Epithelial cell of esophagus (primary cell): ENCODE measurements at regions not wholly inside any gene's neighbourhood (a gene's known extent, or its start where the extent isn't known, plus 50 kb on each side); places are given as distances from the start of the nearest gene placed in this dataset.
"Not testable (repeated sequence)": the region's sequence is repeated elsewhere in the genome, so short reads cannot be mapped to it uniquely, and the experiment has no call there.

Experiments used
- DNase-seq: peaks from one replicate; pipeline ENCODE4 v3.0.0; 2010; ENCODE audit warnings: low read depth
- H3K4me3 ChIP-seq: 2 replicates; pipeline ENCODE4 v1.5.1; 2011; ENCODE audit warnings: mild to moderate bottlenecking, low read length, control low read depth
- TF ChIP-seq, protein P1 (sequence below): IDR thresholded peaks from 2 replicates; pipeline ENCODE4 v1.5.1; 2011; ENCODE audit warnings: low read depth, mild to moderate bottlenecking, low read length, control low read depth, inconsistent platforms; ENCODE audit not compliant: insufficient read depth; ENCODE audit errors: missing control alignments

DNA sequence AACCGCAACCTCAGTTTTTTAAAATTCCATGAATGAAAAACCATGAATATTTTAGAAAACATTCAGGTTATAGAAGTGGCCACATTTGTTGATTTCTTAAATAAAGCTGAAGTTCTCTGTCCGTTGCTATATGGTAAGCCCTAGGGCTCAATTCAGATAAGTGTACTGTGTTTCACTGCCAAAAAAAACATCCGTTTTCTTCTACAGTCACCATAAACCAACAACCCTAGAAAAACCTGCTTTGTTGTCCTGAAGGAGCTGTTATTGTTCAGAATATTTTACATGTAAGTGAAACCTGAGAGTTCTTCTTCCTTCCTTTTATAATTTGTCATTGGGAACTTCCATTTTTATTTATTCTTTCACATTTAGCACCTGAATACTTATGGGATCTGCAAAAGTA, 274.1 kb downstream of the TFAP2A start:
- peak; percentile 92 for DNase-seq
- no peak overlapping the region for H3K4me3 ChIP-seq
- TF ChIP-seq, protein P1, sequence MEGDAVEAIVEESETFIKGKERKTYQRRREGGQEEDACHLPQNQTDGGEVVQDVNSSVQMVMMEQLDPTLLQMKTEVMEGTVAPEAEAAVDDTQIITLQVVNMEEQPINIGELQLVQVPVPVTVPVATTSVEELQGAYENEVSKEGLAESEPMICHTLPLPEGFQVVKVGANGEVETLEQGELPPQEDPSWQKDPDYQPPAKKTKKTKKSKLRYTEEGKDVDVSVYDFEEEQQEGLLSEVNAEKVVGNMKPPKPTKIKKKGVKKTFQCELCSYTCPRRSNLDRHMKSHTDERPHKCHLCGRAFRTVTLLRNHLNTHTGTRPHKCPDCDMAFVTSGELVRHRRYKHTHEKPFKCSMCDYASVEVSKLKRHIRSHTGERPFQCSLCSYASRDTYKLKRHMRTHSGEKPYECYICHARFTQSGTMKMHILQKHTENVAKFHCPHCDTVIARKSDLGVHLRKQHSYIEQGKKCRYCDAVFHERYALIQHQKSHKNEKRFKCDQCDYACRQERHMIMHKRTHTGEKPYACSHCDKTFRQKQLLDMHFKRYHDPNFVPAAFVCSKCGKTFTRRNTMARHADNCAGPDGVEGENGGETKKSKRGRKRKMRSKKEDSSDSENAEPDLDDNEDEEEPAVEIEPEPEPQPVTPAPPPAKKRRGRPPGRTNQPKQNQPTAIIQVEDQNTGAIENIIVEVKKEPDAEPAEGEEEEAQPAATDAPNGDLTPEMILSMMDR: no peak

DNA sequence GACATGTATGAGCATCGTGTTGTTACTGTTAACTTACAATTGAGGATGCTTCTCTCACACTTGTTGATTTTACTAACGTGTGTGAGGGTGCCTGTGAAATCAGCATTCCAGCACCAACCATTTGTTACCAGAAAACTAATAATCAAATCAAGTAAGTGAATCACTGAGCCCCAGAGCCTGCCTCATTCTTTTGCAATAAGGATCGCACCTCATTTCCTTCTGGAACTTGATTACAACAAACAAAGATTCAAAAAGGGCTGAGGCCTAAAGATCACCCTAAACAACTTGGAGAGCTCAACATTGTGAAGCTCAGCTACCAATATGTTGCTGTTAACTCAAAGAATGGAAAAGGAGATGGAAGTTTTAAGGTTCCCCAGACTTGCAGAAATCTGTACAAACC, 274.7 kb downstream of the TFAP2A start:
- peak; percentile 79 for DNase-seq
- H3K4me3 ChIP-seq: no peak overlapping the region
- TF ChIP-seq, protein P1: no peak

DNA sequence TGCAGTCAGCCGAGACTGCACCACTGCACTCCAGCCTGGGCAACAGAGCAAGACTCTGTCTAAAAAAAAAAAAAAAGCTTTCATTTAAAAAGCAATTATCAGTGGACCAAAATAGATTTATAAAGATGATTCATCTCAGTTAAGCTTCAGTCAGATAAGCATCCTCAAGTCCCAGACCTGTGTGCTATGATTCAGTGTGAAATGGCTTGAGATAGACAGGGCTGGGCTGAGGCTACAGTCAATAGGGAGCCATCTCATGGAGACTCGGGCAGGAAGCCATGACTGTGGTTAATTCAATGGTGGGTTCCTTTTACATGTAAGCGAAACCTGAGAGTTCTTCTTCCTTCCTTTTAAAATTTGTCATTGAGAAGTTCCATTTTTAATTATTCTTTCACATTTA, 276.0 kb downstream of the TFAP2A start:
- TF ChIP-seq, protein P1: no peak
- no peak overlapping the region for H3K4me3 ChIP-seq
- DNase-seq: peak; percentile 87

DNA sequence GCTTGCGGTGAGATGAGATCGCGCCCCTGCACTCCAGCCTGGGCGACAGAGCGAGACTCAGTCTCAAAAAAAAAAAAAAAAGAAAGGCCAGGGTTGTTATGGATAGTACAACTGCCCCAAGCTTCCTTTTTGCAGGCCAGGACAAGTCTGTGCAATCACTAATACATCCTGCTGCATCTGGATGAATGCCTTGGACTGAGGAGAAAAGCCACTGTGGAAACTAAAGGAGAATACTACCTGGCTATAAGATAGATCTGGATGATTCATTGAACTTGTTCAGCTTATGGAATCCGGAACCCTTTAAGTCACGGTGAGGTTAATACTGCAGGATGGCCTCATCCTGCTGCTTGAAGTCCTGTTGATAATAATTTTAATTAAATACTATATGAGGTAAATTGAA, 278.2 kb downstream of the TFAP2A start:
- peak; percentile 98 for DNase-seq
- H3K4me3 ChIP-seq: no peak overlapping the region
- TF ChIP-seq, protein P1: no peak

DNA sequence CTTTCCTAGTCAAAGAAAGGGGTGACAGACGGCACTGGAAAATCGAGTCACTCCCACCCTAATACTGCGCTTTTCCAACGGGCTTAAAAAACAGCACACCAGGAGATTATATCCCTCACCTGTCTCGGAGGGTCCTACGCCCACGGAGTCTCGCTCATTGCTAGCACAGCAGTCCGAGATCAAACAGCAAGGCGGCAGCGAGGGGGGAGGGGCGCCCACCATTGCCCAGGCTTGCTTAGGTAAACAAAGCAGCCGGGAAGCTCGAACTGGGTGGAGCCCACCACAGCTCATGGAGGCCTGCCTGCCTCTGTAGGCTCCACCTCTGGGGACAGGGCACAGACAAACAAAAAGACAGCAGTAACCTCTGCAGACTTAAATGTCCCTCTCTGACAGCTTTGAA, 280.7 kb downstream of the TFAP2A start:
- not testable (repeated sequence) for H3K4me3 ChIP-seq, DNase-seq

DNA sequence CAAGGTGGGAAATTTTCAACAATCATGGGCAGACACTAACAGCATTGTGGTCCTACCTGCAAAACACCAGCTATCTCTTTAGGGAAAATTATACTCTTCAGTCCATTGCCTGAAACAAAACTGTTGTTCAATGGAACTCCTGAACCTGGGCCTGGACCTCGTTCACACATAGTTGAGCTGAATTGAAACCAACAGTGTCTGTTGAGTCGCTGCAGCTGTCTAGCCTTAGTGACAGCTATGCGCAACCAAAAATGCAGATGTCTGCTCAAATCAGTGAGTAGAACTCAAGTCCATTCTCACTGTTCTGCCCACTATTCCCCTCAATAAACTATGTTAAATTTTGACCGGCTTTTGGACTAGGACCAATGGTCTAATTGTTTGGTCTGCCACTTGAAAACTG, 286.2 kb downstream of the TFAP2A start:
- TF ChIP-seq, protein P1: no peak
- no peak for DNase-seq
- no peak overlapping the region for H3K4me3 ChIP-seq

DNA sequence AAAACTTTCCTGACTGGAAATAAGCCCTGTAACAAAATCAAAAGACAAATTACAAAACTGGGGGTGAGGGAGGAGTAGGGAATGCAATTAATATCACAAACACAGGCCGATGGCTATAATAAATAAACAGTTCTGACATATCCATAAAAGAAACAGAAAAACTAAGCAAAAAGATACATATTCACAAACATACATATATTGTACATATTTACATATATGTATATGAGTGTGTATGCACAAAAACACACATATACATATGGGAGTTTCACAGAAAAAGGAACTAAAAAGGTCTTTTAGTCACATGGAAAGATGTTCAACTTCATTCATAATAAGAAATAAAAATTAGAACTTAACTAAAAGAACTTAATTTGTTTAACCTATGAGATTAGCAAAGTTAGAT, 292.7 kb downstream of the TFAP2A start:
- TF ChIP-seq, protein P1: no peak
- DNase-seq: no peak
- H3K4me3 ChIP-seq: no peak overlapping the region
